A673 (cell line): ENCODE measurements at regions not wholly inside any gene's neighbourhood (a gene's known extent, or its start where the extent isn't known, plus 50 kb on each side); places are given as distances from the start of the nearest gene placed in this dataset.

Experiments used
- CTCF ChIP-seq: fragments of 300-800, 200-600 bp; sonication (generic); conservative IDR thresholded peaks from 2 replicates; pipeline ENCODE4 v1.5.1; 2017; ENCODE audit warnings: low read depth, mild to moderate bottlenecking, antibody characterized with exemption, low read length, moderate library complexity, mixed read lengths
- EZH2 ChIP-seq: fragments of 200-600 bp; sonication (generic); IDR thresholded peaks from 2 replicates; pipeline ENCODE4 v1.6.1; 2017; ENCODE audit warnings: borderline replicate concordance, low read depth, mild to moderate bottlenecking, mixed read lengths, antibody characterized with exemption, low read length; ENCODE audit not compliant: poor library complexity, severe bottlenecking

GRCh38 chr18:34311468-34311867, 86.8 kb upstream of the NOL4 start:
- TF ChIP-seq CTCF = no peak
- TF ChIP-seq EZH2 = no peak
